Upper lobe of left lung (tissue), 6 donors: ENCODE measurements at regions not wholly inside any gene's neighbourhood (a gene's known extent, or its start where the extent isn't known, plus 50 kb on each side); places are given as distances from the start of the nearest gene placed in this dataset.

ENCODE experiments used
- ATAC-seq, 2 donors: fragments of 200-7000 bp; cut with Tn5 transposase; one replicate each; pipeline ENCODE4 v1.9.1; 2022; ENCODE audit warnings: mild to moderate bottlenecking in 2 of 2, moderate library complexity in 2 of 2; ENCODE audit not compliant: low FRiP score in 2 of 2
- DNase-seq, 2 donors: peaks; one replicate each; pipeline ENCODE4 v3.0.0-alpha.2; 2019 to 2020
- H3K27ac ChIP-seq, 4 donors: fragments of 200-600 bp; sonication (generic); one replicate each; pipeline ENCODE4 v1.5.1; 2016 to 2019
- H3K27me3 ChIP-seq, 4 donors: fragments of 200-600 bp; sonication (generic); one replicate each; pipeline ENCODE4 v1.5.1; 2017 to 2019
- H3K36me3 ChIP-seq, 4 donors: fragments of 200-600 bp; sonication (generic); one replicate each; pipeline ENCODE4 v1.5.1; 2016 to 2019
- H3K4me1 ChIP-seq, 4 donors: fragments of 200-600 bp; sonication (generic); one replicate each; pipeline ENCODE4 v1.5.1; 2018 to 2019
- H3K4me3 ChIP-seq, 4 donors: fragments of 200-600 bp; sonication (generic); one replicate each; pipeline ENCODE4 v1.5.1; 2017 to 2019; ENCODE audit warnings: mild to moderate bottlenecking in 2 of 4, moderate library complexity in 1 of 4
- H3K9me3 ChIP-seq, 4 donors: fragments of 200-600 bp; sonication (generic); one replicate each; pipeline ENCODE4 v1.5.1; 2018 to 2019
- EP300 ChIP-seq, 4 donors: sonication (generic); formaldehyde crosslinking; IDR thresholded peaks; one replicate each; pipeline ENCODE4 v1.5.1; 2017; ENCODE audit warnings: antibody characterized with exemption in 4 of 4, control low read depth in 2 of 4
- POLR2A ChIP-seq, 4 donors: fragments of 450-650 bp; IDR thresholded peaks; one replicate each; pipeline ENCODE4 v1.5.1; 2016 to 2017; ENCODE audit warnings: antibody characterized with exemption in 4 of 4, mild to moderate bottlenecking in 2 of 4
- POLR2AphosphoS5 ChIP-seq, 2 donors: sonication (generic); formaldehyde crosslinking; IDR thresholded peaks; one replicate each; pipeline ENCODE4 v1.5.1; 2017; ENCODE audit warnings: antibody characterized with exemption in 2 of 2
- WGBS, 2 donors: methylation state at CpG; one replicate each; pipeline ENCODE4 v1.1.5; 2017 to 2018; 5-methylcytosine and 5-hydroxymethylcytosine counted together
- TF ChIP-seq, protein P1 (sequence below), 6 experiments: fragments of 450-650 bp in 4 of 6; fragments of 200-600 bp in 2 of 6; sonication (generic) in 2 of 6; IDR thresholded peaks; one replicate each; pipeline ENCODE4 v1.5.1; 2016 to 2019; ENCODE audit warnings: antibody characterized with exemption in 6 of 6
- donor health status: DM: no; HTN: no; CAD: no; lungs with moderate emphysema.
- donor health status: DM: no; HTN: yes; CAD: no; lungs with severe emphysema.

DNA sequence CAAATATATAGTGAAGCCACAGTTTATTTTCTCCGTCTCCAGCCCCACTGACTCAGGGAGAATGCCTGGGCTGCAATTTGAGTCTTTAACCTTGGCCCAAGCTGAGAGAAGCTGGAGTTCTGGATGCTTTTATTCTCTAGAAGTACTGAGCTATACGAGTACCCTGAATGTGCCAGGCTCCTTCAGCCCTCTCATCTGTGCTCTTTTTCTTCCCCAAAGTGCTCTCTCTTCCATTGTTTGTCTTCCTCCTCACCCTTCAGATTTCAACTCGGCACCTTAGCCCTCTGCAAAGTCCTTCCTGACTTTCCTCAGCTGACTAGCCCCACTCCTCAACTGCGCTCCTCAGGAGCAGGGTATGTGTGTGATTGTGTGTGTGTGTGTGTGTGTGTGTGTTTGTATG, 75.6 kb upstream of the AGBL1 start:
- Histone ChIP-seq H3K27me3 (no peaks in the 10 kb centered on the region), H3K27ac (no peak overlapping the region), H3K4me1 (no peaks in the 10 kb centered on the region), H3K36me3 (no peaks in the 10 kb centered on the region), H3K9me3 (no peaks in the 10 kb centered on the region), H3K4me3 (no peak overlapping the region)
- DNase-seq = no peak
- 40 to 59% methylated on average over 4 of the region's 4 CpGs for WGBS, 2 donors
- TF ChIP-seq POLR2AphosphoS5 (IDR thresholded peaks at IDR 0.05) (no peak), POLR2A (IDR thresholded peaks at IDR 0.05) (no peak), EP300 (IDR thresholded peaks at IDR 0.05) (no peak)
- TF ChIP-seq, protein P1, sequence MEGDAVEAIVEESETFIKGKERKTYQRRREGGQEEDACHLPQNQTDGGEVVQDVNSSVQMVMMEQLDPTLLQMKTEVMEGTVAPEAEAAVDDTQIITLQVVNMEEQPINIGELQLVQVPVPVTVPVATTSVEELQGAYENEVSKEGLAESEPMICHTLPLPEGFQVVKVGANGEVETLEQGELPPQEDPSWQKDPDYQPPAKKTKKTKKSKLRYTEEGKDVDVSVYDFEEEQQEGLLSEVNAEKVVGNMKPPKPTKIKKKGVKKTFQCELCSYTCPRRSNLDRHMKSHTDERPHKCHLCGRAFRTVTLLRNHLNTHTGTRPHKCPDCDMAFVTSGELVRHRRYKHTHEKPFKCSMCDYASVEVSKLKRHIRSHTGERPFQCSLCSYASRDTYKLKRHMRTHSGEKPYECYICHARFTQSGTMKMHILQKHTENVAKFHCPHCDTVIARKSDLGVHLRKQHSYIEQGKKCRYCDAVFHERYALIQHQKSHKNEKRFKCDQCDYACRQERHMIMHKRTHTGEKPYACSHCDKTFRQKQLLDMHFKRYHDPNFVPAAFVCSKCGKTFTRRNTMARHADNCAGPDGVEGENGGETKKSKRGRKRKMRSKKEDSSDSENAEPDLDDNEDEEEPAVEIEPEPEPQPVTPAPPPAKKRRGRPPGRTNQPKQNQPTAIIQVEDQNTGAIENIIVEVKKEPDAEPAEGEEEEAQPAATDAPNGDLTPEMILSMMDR (IDR thresholded peaks at IDR 0.05) = no peak
- no peak for ATAC-seq

DNA sequence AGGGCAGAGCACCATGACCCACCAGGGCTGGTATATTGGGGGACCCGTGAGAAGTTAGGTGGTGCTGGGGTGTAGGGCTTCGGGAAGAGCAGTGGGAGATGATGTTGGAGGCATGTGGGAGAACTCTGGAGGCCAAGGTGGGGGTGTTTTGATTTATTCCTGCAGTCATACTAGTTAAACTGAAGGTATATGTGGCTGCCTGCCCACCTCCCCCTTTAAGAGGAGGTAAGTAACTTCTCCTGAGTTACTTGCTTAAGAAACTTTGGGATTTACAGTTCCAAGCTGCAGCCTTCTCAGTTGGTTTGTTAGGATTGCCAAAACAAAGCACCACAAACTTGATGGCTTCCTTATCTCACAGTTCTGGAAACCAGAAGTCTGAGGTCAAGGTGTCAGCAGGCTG, 73.1 kb upstream of the AGBL1 start:
- H3K36me3 ChIP-seq = no peaks in the 10 kb centered on the region
- no peak overlapping the region for H3K27ac ChIP-seq
- 67 to 83% methylated on average over 2 of the region's 2 CpGs for WGBS, 2 donors
- TF ChIP-seq EP300 (IDR thresholded peaks at IDR 0.05) = no peak
- TF ChIP-seq POLR2A (IDR thresholded peaks at IDR 0.05) = no peak
- TF ChIP-seq, protein P1 (IDR thresholded peaks at IDR 0.05) = no peak
- TF ChIP-seq POLR2AphosphoS5 (IDR thresholded peaks at IDR 0.05) = no peak
- DNase-seq (no peak), ATAC-seq (peak in 1 of 2 donors; percentile 36)
- no peaks in the 10 kb centered on the region for H3K27me3 ChIP-seq
- H3K4me3 ChIP-seq = no peak overlapping the region
- no peaks in the 10 kb centered on the region for H3K9me3 ChIP-seq
- no peaks in the 10 kb centered on the region for H3K4me1 ChIP-seq

DNA sequence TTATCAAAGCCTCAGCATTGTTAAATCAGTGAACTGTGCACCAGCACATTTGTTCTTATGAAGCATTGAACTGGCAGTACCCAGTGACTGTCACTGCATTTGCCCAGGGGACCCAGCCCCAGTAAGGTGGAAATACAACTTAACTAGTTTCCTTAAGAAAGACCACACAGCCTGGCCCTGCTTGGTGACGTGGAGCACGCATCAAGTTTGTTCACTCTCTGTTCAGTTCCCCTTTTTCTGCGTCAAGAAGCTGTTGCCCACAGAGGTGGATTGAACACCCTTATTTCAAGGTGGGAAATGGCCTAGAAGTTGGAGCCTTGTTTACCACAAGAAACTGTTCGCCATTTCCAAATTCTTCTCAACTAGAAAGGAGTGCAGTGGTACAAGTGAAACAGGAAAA, 69.9 kb upstream of the AGBL1 start:
- Histone ChIP-seq H3K36me3 (no peaks in the 10 kb centered on the region), H3K9me3 (no peaks in the 10 kb centered on the region), H3K4me3 (no peak overlapping the region), H3K27ac (no peak overlapping the region), H3K27me3 (no peaks in the 10 kb centered on the region), H3K4me1 (peaks cover 0 to 4% (median 0%) of the 10 kb centered on the region in 4 donors)
- TF ChIP-seq POLR2A (IDR thresholded peaks at IDR 0.05) (no peak), EP300 (IDR thresholded peaks at IDR 0.05) (no peak), POLR2AphosphoS5 (IDR thresholded peaks at IDR 0.05) (no peak)
- TF ChIP-seq, protein P1 (IDR thresholded peaks at IDR 0.05) = no peak
- 67 to 70% methylated on average over 1 to 4 of the region's 4 CpGs for WGBS, 2 donors
- DNase-seq (no peak), ATAC-seq (no peak)

DNA sequence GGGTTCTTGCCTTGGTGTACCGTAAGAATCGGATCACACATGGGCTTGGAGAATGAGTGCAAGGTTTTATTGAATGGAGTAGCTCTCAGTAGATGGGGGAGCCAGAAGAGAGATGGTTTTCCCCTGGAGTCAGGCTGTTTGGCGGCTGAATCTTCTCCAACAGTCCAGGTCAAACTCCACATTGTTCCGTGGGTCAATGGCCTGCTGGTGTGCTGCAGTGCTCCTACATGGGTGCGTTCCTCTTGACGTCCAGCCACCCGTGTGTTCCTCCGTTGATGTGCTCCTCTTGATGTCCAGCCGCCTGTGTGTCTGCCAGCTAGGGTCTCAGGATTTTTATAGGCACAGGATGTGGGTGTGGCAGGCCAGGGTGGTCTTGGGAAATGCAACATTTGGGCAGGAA, 69.3 kb upstream of the AGBL1 start:
- ATAC-seq = no peak
- no peaks in the 10 kb centered on the region for H3K9me3 ChIP-seq
- peaks cover 0 to 7% (median 0%) of the 10 kb centered on the region in 4 donors for H3K4me1 ChIP-seq
- H3K27me3 ChIP-seq = no peaks in the 10 kb centered on the region
- no peak overlapping the region for H3K27ac ChIP-seq
- H3K36me3 ChIP-seq = no peaks in the 10 kb centered on the region
- H3K4me3 ChIP-seq = no peak overlapping the region
- DNase-seq = no peak
- WGBS, 2 donors = 88 to 93% methylated on average over 9 of the region's 9 CpGs
- TF ChIP-seq EP300 (IDR thresholded peaks at IDR 0.05) = no peak
- no peak for TF ChIP-seq POLR2A (IDR thresholded peaks at IDR 0.05)
- TF ChIP-seq, protein P1 (IDR thresholded peaks at IDR 0.05) = no peak
- no peak for TF ChIP-seq POLR2AphosphoS5 (IDR thresholded peaks at IDR 0.05)

DNA sequence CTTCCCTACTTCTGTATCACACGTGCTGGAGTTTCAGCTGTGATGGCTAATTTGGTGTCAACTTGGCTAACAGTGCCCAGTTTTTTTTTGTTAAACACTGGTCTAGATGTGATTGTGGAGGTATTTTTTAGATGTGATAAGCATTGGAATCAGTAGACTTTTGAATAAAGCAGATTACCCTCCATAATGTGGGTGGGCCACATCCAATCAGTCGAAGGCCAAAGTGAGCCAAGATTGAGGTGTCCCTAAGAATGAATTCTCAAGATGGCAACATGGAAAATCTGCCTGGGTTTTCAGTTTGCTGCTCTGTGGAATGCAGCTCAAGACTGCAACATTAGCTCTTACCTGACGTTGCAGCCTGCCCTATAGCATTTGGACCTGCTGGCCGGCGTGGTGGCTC, 68.8 kb upstream of the AGBL1 start:
- H3K36me3 ChIP-seq = no peaks in the 10 kb centered on the region
- no peak overlapping the region for H3K27ac ChIP-seq
- ATAC-seq (no peak), DNase-seq (no peak)
- no peak for TF ChIP-seq EP300 (IDR thresholded peaks at IDR 0.05)
- TF ChIP-seq POLR2A (IDR thresholded peaks at IDR 0.05) = no peak
- no peak for TF ChIP-seq POLR2AphosphoS5 (IDR thresholded peaks at IDR 0.05)
- TF ChIP-seq, protein P1 (IDR thresholded peaks at IDR 0.05) = no peak
- 61 to 84% methylated on average over 2 to 5 of the region's 5 CpGs for whole genome bisulfite sequencing, 2 donors
- no peak overlapping the region for H3K4me3 ChIP-seq
- H3K27me3 ChIP-seq = no peaks in the 10 kb centered on the region
- peaks cover 0 to 7% (median 0%) of the 10 kb centered on the region in 4 donors for H3K4me1 ChIP-seq
- no peaks in the 10 kb centered on the region for H3K9me3 ChIP-seq
